ENCODE measurements at regions not wholly inside any gene's neighbourhood (a gene's known extent, or its start where the extent isn't known, plus 50 kb on each side); places are given as distances from the start of the nearest gene placed in this dataset.
A peak's percentile ranks its signal among the peaks of the same experiment; 100 is the strongest.

GRCh38 chr6:115016593-115016992, 673.8 kb upstream of the HS3ST5 start:
- H2BK15ac ChIP-seq (ENCODE audit: low read length), result no peak overlapping the region
- H2BK120ac ChIP-seq (replicated peaks; ENCODE audit: low read depth, low read length), result no peak overlapping the region
- H3K79me2 ChIP-seq (ENCODE audit: control insufficient read depth in 1 of 2, insufficient read depth in 2 of 2, low read length in 2 of 2), result no peaks in the 10 kb centered on the region
- H3K27me3 ChIP-seq (replicated peaks in 1 of 4; ENCODE audit: control insufficient read depth in 3 of 4, extremely low read depth in 1 of 4, insufficient read depth in 3 of 4, low read length in 3 of 4), result no peaks in the 10 kb centered on the region
- no peak overlapping the region for H3K14ac ChIP-seq (ENCODE audit: insufficient read length)
- no peak overlapping the region for H3K4me2 ChIP-seq (ENCODE audit: insufficient read depth in 1 of 2, low read depth in 2 of 2, low read length in 2 of 2)
- no peak overlapping the region for H3K56ac ChIP-seq (replicated peaks; ENCODE audit: insufficient read length, low read depth, low read length)
- no peak overlapping the region for H3K23ac ChIP-seq (ENCODE audit: insufficient read length)
- H2BK5ac ChIP-seq (ENCODE audit: low read depth, low read length), result no peak overlapping the region
- H3K4me3 ChIP-seq (ENCODE audit: extremely low read depth in 1 of 4, insufficient read depth in 2 of 4, low read depth in 3 of 4, low read length in 4 of 4), result no peak overlapping the region
- no peaks in the 10 kb centered on the region for H3K23me2 ChIP-seq (ENCODE audit: low read depth, low read length)
- H4K91ac ChIP-seq (replicated peaks; ENCODE audit: insufficient read length, low read length), result no peak overlapping the region
- no peak for FAIRE-seq
- no peak overlapping the region for H3K18ac ChIP-seq (ENCODE audit: extremely low read depth, low read length)
- H3K9me3 ChIP-seq (ENCODE audit: insufficient read depth in 2 of 2, low read depth in 1 of 2, low read length in 1 of 2), result peaks cover 7% of the 10 kb centered on the region in 2 experiments; a peak in 2 of 4 replicates
- H3K36me3 ChIP-seq (ENCODE audit: control insufficient read depth in 2 of 4, insufficient read depth in 4 of 4, low read length in 3 of 4), result no peaks in the 10 kb centered on the region
- H2BK20ac ChIP-seq (ENCODE audit: low read length), result no peak overlapping the region
- H4K8ac ChIP-seq (ENCODE audit: extremely low read depth, insufficient read depth, low read length), result no peak overlapping the region
- no peak overlapping the region for H3K9ac ChIP-seq (replicated peaks in 1 of 4; ENCODE audit: extremely low read depth in 1 of 4, low read depth in 3 of 4, low read length in 3 of 4)
- WGBS, 2 experiments (ENCODE audit: extremely low coverage in 1 of 2, insufficient coverage in 1 of 2, insufficient read length in 1 of 2, insufficient replicate concordance in 2 of 2, low coverage in 1 of 2, low lambda C conversion rate in 2 of 2, missing lambda C conversion rate in 1 of 2), result 80% methylated on average over 2 of the region's 2 CpGs; no CpG with 5 or more reads in 1 of the 2 experiments
- no peak overlapping the region for H2AFZ ChIP-seq (ENCODE audit: low read length)
- H3K4me1 ChIP-seq (replicated peaks in 1 of 4; ENCODE audit: control insufficient read depth in 3 of 4, insufficient read depth in 4 of 4, low read length in 3 of 4), result no peaks in the 10 kb centered on the region
- POLR2A ChIA-PET (ENCODE audit: partially characterized antibody), result no interaction called here
- no peaks in the 10 kb centered on the region for H4K20me1 ChIP-seq (replicated peaks in 1 of 2; ENCODE audit: control insufficient read depth in 1 of 2, insufficient read depth in 2 of 2, low read length in 2 of 2)
- no peak overlapping the region for H2BK12ac ChIP-seq (ENCODE audit: low read depth, low read length)
- CTCF ChIA-PET (ENCODE audit: partially characterized antibody), result no interaction called here
- H3K27ac ChIP-seq (ENCODE audit: low read depth, low read length), result no peak overlapping the region
- no peak overlapping the region for H2AK5ac ChIP-seq (ENCODE audit: low read depth, low read length)
- H3K4ac ChIP-seq (replicated peaks; ENCODE audit: insufficient read length, low read depth, low read length), result no peak overlapping the region
- TF ChIP-seq RAD21 (IDR thresholded peaks at IDR 0.05 in 1 of 2, conservative IDR thresholded peaks at IDR 0.05 in 1 of 2; ENCODE audit: low read depth in 2 of 2, low read length in 2 of 2), result peak; percentile 41 to 55
- TF ChIP-seq RBBP5 (IDR thresholded peaks at IDR 0.05; ENCODE audit: borderline replicate concordance, low read depth, low read length), result no peak
- DNase-seq (ENCODE audit: low read depth in 1 of 2, low spot score in 2 of 2), result no peak
- H3K79me1 ChIP-seq (ENCODE audit: low read depth, low read length), result no peaks in the 10 kb centered on the region
- no peak overlapping the region for H4K5ac ChIP-seq (ENCODE audit: insufficient read length, low read depth, low read length)
